IMR-90 (cell line): ENCODE measurements at regions not wholly inside any gene's neighbourhood (a gene's known extent, or its start where the extent isn't known, plus 50 kb on each side); places are given as distances from the start of the nearest gene placed in this dataset.
"Not testable (repeated sequence)": the region's sequence is repeated elsewhere in the genome, so short reads cannot be mapped to it uniquely, and the experiment has no call there.

Experiments used
- CTCF ChIP-seq: conservative IDR thresholded peaks from 2 replicates; pipeline ENCODE4 v1.5.1; 2012; ENCODE audit warnings: mild to moderate bottlenecking, low read depth, low read length, improper control_type of control experiment
- MAZ ChIP-seq: IDR thresholded peaks from 2 replicates; pipeline ENCODE4 v1.6.1; 2012; ENCODE audit warnings: low read depth, mild to moderate bottlenecking, low read length, improper control_type of control experiment, moderate library complexity, borderline replicate concordance
- MXI1 ChIP-seq: IDR thresholded peaks from 2 replicates; pipeline ENCODE4 v1.6.1; 2012; ENCODE audit warnings: low read depth, mild to moderate bottlenecking, low read length, moderate library complexity, borderline replicate concordance
- POLR2A ChIP-seq: IDR thresholded peaks from 2 replicates; pipeline ENCODE4 v1.6.1; 2012; ENCODE audit warnings: mild to moderate bottlenecking, low read depth, low read length
- RAD21 ChIP-seq: IDR thresholded peaks from 2 replicates; pipeline ENCODE4 v1.6.1; 2012; ENCODE audit warnings: low read length, improper control_type of control experiment
- RFX5 ChIP-seq: IDR thresholded peaks from 2 replicates; pipeline ENCODE4 v1.8.0; 2012; ENCODE audit warnings: low read depth, mild to moderate bottlenecking, low read length, moderate library complexity
- TF ChIP-seq, protein P1 (sequence below): fragments of 150-350 bp; IDR thresholded peaks from 2 replicates; pipeline ENCODE4 v1.6.1; 2016; ENCODE audit warnings: low read depth, mild to moderate bottlenecking, low read length, moderate library complexity, borderline replicate concordance

DNA sequence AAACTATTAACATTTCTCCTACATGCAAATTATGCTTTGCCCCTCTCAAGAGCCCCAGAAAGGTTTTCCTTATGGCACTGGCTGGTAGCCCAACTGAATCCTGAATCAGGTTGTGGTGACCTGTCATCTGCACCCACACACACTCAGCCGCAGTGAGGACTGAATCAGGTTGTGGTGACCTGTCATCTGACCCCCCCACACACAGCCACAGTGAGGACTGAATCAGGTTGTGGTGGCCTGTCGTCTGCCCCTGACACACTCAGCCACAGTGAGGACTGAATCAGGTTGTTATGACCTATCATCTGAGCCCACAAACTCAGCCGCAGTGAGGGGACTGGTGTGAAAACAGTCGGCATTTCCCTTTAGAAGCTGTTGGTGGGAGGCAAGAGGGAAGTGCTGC is 195.0 kb downstream of the CWH43 start:
- TF ChIP-seq CTCF, MAZ, POLR2A, MXI1, RFX5, RAD21: not testable (repeated sequence)
- TF ChIP-seq, protein P1, sequence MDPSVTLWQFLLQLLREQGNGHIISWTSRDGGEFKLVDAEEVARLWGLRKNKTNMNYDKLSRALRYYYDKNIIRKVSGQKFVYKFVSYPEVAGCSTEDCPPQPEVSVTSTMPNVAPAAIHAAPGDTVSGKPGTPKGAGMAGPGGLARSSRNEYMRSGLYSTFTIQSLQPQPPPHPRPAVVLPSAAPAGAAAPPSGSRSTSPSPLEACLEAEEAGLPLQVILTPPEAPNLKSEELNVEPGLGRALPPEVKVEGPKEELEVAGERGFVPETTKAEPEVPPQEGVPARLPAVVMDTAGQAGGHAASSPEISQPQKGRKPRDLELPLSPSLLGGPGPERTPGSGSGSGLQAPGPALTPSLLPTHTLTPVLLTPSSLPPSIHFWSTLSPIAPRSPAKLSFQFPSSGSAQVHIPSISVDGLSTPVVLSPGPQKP, result not testable (repeated sequence)
